ENCODE measurements at regions not wholly inside any gene's neighbourhood (a gene's known extent, or its start where the extent isn't known, plus 50 kb on each side); places are given as distances from the start of the nearest gene placed in this dataset.

DNA sequence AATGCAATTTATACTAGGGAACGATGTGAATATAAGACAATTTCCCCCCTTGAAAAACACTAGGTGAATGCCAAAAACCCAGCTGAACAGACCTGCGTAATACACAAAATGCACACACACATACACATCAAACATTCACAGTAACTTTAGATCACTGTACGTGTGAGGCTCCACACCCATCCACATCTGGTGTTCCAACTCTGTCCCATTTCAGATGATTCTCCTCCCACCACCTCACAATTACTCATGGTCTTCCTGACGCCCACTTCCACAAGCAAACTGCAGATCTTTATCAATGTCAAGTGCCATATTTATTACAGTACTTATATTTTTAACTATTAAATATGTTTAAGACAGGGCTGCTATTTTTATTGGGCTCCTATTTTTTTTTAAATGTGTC lies 57.8 kb upstream of the TENM4 start:
- H3K4me3 ChIP-seq = no peak overlapping the region
- ChIA-PET POLR2A (no interaction called here), SMC1A (ENCODE audit: uncharacterized antibody, unreplicated experiment) (interaction anchor here (3.2 kb wide), 1 partner anchor 98 kb away, joined by 9 read pairs; no protein-coding TSS in a partner anchor), CTCF (interaction anchor here (2.2 kb wide), 1 partner anchor 98 kb away, joined by 8 read pairs; no protein-coding TSS in a partner anchor), RAD21 (ENCODE audit: unreplicated experiment) (no interaction called here)
- in situ Hi-C loops (cut with MboI) (loop anchor here (25.0 kb wide), 1 partner anchor 861 kb away; no protein-coding TSS in a partner anchor), intact Hi-C loops (cut with micrococcal nuclease; ENCODE audit: unreplicated experiment) (no loop called here)
- H3K4me2 ChIP-seq (ENCODE audit: control insufficient read depth, insufficient read depth) = no peak overlapping the region
- no peak for FAIRE-seq
- H3K9me3 ChIP-seq (replicated peaks; ENCODE audit: control insufficient read depth, insufficient read depth, low read length) = no peaks in the 10 kb centered on the region
- no peak for DNase-seq (ENCODE audit: low read depth, low spot score)
- no TSS peak for BruUV-seq (replicated peaks)
- no peaks in the 10 kb centered on the region for H4K20me1 ChIP-seq (ENCODE audit: control insufficient read depth, insufficient read depth)
- WGBS (ENCODE audit: insufficient coverage, insufficient replicate concordance, low lambda C conversion rate, missing lambda C conversion rate) = 49% methylated on average over 4 of the region's 4 CpGs
- no peak for TF ChIP-seq SPI1 (IDR thresholded peaks at IDR 0.05; ENCODE audit: borderline replicate concordance, insufficient read depth, low read depth, low read length)
- TF ChIP-seq, protein P1, sequence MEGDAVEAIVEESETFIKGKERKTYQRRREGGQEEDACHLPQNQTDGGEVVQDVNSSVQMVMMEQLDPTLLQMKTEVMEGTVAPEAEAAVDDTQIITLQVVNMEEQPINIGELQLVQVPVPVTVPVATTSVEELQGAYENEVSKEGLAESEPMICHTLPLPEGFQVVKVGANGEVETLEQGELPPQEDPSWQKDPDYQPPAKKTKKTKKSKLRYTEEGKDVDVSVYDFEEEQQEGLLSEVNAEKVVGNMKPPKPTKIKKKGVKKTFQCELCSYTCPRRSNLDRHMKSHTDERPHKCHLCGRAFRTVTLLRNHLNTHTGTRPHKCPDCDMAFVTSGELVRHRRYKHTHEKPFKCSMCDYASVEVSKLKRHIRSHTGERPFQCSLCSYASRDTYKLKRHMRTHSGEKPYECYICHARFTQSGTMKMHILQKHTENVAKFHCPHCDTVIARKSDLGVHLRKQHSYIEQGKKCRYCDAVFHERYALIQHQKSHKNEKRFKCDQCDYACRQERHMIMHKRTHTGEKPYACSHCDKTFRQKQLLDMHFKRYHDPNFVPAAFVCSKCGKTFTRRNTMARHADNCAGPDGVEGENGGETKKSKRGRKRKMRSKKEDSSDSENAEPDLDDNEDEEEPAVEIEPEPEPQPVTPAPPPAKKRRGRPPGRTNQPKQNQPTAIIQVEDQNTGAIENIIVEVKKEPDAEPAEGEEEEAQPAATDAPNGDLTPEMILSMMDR (IDR thresholded peaks at IDR 0.05 in 2 of 3, conservative IDR thresholded peaks at IDR 0.05 in 1 of 3; ENCODE audit: control insufficient read depth in 2 of 3, extremely low read depth in 1 of 3, insufficient read depth in 1 of 3, low read depth in 3 of 3, low read length in 3 of 3) = no peak
- TF ChIP-seq NR2F1 (conservative IDR thresholded peaks at IDR 0.05) = no peak
- no peak for TF ChIP-seq TARDBP (IDR thresholded peaks at IDR 0.05; ENCODE audit: borderline replicate concordance)
- TF ChIP-seq SUZ12 (IDR thresholded peaks at IDR 0.05; ENCODE audit: unreplicated experiment) = no peak
- TF ChIP-seq BHLHE40 (IDR thresholded peaks at IDR 0.05; ENCODE audit: borderline replicate concordance in 1 of 2, low read depth in 2 of 2, low read length in 1 of 2) = no peak
- no peaks in the 10 kb centered on the region for H3K79me2 ChIP-seq (ENCODE audit: control insufficient read depth, insufficient read depth, low read length)
- H2AFZ ChIP-seq (ENCODE audit: control insufficient read depth, low read depth, low read length) = no peak overlapping the region
- H3K36me3 ChIP-seq (ENCODE audit: control insufficient read depth in 2 of 2, insufficient read depth in 2 of 2, low read length in 1 of 2) = no peaks in the 10 kb centered on the region
- ATAC-seq = no peak
- no peak overlapping the region for H3K27ac ChIP-seq (ENCODE audit: control insufficient read depth, insufficient read depth)
- no peak overlapping the region for H3K9ac ChIP-seq (ENCODE audit: control insufficient read depth, insufficient read depth, low read length)
- no peaks in the 10 kb centered on the region for H3K4me1 ChIP-seq (ENCODE audit: control insufficient read depth, insufficient read depth, low read length)
- no peaks in the 10 kb centered on the region; a peak in 1 of 4 replicates for H3K27me3 ChIP-seq (replicated peaks in 1 of 2; ENCODE audit: control insufficient read depth in 2 of 2, insufficient read depth in 2 of 2, low read length in 1 of 2)
